NCI-H82 treated with DMSO at 0.1 percent for 48 hours (cell line): ENCODE measurements at regions not wholly inside any gene's neighbourhood (a gene's known extent, or its start where the extent isn't known, plus 50 kb on each side); places are given as distances from the start of the nearest gene placed in this dataset.

ENCODE experiments used
- DNase-seq: peaks from one replicate; lab custom pipeline; 2025; ENCODE audit not compliant: unreplicated experiment; lab: John Stamatoyannopoulos, UW

DNA sequence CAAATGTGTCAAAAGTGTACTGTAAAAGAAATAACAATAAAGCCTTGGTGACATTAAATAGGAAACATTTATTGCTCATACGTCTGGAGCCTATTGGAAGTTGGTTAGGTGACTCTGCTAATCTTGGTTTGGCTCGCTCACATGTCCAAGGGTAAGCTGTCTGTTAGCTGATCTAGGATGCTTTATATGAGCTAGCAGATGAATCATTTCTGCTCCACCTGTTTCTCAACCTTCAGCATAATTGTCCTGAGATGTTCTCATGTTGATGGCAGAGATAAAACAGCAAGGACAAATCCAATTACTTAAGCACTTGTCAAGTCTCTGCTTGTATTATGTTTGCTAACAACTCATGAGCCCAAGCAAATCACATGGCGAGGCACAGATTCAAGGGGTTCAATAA is 56.0 kb upstream of the CD53 start:
- peak; percentile 32 for DNase-seq

DNA sequence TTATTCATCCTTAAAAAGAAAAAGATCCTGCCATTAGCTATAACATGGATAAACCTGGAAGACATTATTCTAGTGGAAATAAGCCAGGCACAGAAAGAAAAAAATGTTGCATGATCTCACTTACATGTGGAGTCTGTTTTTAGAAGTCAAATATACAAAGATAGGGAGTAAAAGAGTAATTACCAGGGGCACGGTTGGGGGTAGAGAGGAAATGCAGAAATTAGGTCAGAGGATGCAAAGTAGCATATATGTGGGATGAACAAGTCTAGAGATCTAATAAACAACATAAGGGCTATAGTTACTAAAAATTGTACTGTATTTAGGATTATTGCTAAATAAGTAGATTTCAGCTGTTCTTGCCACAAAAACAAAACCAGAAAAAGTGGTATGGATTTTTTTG is 61.4 kb upstream of the CD53 start:
- no peak for DNase-seq

DNA sequence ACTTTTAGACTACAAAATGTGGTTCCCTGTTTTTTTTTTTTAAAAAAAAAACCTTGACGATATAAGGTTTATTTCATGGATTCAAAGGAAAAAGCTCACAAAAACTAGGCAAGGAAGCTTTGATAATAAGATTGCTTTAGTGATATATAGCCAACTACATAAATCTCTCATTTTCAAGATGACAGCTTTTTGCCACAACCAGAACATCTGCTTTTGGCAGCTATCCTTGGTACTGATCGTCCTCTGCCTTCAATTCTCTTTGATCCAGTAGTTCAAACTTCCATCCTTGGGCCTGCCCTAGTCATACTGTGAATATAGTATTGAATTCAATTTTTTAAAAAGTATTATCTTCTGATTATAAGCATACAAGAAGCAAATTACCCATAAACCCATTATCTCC is 72.9 kb upstream of the CD53 start:
- no peak for DNase-seq

DNA sequence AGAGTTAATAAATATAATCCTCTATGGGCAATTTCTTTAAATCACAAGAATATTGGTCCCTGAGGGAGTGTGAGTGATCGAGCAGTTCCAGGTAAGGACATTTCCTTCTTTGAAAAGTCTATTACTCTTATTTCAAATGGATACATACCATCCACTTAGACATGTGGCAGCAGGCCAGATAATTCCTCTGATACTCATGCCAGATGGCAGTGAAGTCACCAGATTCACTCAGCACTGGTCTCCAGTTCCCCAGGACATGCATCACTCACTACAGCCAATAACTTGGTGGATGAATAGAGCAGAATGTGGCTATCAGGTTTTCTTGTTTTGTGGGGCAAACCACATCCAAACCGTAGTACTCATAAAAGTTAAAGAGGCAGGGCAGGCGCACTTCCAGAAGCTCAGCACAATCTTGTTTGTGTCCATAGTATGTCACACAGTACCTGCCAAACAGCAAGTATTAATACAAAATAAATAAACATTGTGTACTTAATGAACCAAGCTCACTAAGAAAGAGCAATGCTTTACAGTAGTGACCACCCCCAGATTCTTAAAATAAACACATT is 74.2 kb upstream of the CD53 start:
- peak; percentile 71 for DNase-seq

DNA sequence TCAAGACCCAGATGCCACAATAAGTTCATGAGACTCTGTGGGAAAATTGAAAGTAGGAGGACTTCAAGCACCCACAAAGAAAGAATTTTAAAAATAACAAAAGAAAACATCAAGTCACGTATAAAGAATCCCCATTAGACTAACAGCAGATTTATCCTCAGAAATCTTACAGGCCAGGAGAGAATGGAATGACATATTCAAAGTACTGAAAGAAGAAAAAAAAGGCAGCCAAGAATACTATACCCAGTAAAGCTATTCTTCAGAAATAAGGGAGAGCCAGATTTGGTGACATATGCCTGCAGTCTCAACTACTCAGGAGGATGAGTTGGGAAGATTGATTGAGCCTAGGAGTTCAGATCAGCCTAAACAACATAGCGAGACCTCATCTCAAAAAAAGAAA is 84.3 kb upstream of the CD53 start:
- no peak for DNase-seq

DNA sequence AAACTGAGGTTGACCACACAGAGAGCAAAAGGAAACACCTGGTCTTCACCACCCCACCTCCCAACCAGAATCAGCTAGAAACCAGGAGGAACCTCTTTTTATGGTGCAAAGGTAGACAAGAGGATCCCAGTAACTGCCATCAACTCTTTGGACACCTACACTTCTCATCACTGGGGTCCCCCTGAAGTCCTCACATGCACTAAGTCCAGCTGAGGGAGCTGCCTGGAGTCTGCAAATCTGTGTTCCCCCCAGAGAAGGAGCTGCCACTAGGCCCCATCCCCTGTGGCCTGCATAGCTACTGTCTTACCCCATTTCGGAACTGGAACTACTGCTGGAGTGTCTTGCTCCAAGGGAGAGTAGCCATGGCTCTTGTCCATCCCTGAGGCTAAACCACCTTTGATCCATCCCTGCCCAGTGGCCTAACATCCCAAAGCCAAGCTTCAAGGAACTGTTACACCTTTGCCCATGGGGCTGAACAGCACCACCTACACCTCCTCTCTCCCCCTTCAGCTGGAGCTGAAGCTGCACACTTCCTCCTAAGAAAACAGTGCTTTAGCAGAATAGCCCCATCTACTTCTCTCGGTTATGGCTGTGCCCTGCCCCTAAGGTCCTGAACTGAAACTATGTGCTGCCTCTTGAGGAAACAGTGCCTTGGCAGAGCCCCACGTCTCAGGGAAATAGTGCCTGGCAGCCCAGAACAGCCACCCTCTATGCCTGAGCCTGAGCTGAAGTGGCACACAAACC is 85.4 kb upstream of the CD53 start:
- no peak for DNase-seq

DNA sequence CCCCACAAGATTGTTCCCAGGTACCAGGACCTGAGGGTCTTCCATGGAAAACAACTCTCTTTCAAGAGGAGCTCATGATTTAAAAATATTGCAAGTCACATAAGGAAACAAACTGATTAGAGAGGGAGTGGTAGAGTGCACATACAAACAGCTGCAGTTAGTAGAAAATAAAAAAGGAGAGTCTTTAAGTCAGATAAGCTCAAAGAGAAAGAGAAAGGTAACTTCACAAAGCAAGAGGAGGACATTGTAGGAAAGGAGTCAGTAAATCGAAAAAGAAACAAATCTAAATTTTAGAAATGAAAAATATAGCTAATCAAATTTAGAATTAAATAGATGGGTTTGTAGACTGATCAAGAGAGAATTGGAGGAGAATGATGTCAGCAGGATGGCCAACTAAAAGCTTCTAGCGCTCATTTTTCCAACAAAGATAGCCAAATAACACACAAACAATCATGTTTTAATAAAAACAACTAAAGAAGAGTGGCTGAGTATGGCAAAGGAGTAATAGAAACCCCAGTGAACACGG is 86.1 kb upstream of the CD53 start:
- DNase-seq, result no peak

DNA sequence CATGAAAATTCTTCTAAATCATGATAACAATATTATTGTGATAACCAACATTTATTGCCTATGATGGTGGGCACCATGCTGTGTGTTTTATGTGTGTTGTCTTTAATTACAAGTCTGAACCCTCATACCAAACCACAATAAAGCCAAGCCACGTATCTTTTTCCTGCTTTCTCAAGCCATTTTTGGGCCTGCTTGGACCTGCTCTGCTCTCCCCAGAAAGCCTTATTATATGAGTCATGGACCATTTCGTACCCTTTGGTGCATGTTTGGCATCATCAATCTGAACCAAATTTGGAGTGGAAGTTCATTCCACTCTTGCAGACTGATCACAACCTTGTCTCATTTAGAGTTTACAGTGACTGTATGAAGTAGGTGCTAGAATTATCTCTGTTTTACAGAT is 87.3 kb upstream of the CD53 start:
- DNase-seq, result no peak

DNA sequence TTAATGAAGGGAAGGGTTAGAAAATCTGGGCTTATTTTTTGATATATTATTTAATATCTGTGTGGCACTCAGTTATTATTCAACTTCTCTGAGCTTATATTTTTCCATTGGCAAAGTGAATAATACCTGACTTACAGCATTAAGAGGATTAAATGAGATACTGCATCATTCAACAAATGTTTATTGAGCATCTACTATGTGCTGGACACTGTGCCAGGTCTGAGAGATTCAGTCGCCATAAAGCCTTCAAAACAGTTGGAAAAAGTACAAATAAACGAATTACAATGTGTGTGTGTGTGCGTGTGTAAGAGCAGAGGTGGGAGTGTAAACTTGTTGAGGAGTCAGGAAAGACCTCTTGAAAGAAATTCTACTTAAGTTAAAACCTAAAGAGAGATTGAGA is 87.9 kb upstream of the CD53 start:
- no peak for DNase-seq

DNA sequence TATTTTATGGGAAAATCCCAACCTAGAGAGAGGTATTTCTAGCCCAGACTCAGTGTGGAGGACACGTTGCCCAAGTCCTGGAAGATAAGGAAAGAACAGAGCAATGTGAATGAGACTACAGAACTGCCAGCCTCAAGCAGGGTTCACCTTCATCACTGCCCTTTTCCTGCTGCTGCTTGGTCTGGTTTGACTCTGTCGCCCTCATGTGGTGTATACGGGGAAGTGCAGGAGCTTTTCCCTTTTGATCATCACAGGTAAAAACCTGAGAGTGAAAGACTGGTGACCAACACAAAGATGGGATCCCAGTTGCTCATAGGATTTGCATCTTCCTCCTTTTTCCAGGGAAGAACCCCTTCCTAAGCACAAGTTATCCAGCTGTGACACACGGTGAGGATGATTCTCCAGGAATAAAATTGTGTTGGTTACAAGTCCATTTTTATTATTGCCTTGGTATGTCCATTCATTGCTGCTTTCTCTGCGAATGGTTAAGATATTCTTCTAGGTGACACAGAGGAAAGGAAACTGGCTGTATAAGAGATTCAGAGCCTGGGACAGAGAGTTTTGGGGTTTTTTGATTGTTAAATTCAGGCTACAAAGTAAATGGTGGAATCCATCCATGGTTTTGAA is 89.5 kb upstream of the CD53 start:
- peak; percentile 58 for DNase-seq

DNA sequence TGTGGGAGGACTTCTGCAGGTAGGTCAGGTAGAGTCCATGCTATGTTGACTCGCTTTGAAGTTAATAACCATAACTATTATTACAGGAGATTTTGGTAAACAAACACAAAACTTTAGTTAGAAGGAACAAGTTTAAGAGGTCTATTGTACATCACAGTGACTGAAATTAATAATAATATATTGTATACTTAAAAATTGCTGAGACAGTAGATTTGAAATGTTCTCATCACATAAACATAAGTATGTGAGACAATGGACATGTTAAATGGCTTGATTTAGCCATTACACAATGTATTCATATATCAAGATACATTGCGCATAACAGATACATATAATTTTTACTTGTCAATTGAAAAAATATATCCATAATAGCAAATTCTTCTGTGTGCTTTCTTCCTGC is 91.4 kb upstream of the CD53 start:
- DNase-seq, result no peak

DNA sequence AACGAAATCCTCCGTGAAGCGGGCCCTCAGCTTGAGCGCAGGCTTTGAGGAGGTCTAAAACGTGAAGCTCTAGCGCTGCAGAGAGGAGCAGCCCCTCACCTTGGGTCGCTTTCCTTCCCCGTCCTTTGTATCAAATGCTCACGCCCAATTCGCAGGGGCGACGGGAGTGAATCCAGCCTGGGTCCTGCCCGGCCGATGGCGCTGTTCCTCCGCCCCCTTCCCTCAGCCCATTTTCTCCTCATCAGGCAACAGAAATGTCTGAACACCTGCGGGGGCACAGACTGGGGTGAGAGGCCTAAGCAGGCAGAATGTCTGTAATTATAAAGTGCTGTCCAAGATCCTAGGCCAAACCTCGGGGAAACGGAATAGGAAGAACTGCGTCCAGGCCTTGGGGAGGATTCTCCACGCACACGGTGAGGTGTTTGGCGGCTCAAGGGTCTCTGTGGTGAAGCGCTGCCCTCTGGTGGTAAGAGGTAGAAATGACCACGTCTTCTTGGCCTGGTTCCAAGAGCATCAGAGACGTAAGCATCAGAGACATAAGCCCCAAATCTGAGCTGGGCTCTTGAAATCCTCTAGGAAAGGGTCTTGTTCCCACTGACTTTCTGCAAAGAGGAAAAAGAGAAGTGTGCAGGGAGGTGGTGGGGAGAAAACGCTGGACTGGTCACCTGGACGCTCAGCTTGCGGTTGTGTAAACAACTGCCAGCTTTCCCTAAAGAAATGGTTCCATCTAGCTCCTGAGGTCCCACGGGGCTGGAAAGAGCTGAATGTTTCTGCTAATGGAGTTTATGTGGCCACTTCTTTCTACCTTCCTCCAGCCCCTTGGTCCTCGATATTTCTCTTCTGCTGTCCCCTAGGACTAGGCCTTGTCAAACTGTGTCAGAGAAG is 92.1 kb upstream of the CD53 start:
- peak; percentile 66 for DNase-seq

DNA sequence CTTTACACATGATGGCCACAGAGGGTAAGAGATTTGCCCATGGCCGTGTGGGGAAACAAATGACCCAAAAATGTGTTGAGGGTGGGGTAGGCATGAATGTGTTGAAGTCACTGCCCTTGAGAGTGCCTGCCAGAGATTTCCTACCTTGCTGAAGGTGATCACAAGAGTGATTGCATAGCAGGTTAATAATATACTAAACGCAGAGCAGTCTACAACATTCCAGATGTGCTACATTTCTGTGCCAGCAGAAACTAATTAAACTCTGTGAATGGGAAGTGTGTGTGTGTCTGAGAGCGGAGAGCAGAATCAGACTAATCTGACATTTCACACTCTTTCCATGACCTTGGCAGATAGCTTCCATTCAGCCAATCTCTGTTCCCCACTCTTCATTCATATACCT is 93.3 kb upstream of the CD53 start:
- no peak for DNase-seq

DNA sequence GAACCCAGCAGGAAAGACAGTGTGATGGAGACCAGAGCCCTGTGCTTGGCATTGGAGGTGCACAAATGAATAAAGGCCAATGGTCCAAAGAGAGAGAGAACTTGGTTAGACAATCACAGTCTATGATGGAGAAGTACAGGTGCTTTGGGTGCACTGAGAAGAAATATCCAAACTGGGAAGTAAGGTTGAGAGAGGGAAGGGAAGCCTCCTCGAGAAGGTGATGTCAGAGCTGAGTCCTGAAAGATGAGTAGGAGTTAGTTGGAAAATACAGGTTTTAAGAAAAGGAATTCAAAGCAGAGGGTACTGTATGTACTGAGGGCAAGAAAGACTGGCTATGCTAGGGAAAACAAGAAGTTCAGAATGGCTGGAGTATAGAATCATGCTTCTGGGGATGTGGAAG is 94.1 kb upstream of the CD53 start:
- no peak for DNase-seq

DNA sequence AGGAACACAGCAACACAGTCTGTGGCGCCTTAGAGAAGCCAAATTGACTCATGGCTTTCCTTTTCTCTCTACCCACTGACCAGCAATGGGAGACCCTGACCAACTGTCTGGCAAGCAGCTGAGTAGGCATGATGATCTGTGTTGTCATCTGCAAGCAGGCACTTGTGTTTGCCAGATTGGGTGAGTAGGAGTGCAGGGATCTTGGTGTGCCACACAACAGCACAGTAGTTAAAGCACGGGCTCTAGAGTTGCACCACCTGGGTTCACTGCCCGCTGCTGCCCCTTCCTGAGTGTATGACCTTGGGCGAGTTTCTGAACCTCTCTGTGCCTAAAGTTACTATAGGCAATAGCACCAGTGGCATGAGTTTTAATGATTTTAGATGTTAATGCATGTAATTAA is 95.7 kb upstream of the CD53 start:
- DNase-seq, result no peak

DNA sequence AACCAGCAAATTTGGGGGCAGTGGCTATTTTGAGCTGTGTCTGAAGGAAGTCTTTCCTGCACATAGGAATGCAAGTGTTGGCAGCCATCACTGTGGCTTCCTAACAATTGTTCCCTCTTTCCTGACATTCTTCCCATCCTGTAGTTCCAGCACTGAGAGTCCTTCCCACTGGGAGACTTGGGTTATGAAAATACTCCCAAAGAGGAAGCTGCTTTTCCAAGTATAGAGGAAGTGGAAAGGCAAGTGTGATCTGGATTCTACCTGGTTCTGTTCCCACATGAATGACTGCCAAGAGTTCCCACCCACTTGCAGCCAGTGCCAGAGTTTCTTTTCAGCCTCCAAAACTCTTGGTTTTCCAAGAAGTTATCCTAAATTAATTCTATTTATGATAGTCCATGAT is 98.5 kb upstream of the CD53 start:
- DNase-seq, result no peak

DNA sequence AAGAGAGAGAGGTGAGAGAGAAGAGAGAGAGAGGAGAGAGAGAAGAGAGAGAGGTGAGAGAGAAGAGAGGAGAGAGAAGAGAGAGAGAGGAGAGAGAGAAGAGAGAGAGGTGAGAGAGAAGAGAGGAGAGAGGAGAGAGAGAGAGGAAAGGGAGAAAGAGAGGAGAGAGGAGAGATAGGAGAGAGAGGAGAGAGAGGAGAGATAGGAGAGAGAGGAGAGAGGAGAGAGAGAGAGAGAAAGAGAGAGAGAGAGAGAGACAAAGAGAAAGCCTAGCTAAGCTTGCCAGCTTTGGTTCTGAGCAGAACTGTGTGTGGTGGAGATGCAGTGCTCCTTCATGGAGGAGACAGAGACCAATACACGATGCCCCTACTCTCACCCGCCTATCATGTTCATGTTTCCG is 99.1 kb upstream of the KCNA3 start:
- DNase-seq, result no peak

DNA sequence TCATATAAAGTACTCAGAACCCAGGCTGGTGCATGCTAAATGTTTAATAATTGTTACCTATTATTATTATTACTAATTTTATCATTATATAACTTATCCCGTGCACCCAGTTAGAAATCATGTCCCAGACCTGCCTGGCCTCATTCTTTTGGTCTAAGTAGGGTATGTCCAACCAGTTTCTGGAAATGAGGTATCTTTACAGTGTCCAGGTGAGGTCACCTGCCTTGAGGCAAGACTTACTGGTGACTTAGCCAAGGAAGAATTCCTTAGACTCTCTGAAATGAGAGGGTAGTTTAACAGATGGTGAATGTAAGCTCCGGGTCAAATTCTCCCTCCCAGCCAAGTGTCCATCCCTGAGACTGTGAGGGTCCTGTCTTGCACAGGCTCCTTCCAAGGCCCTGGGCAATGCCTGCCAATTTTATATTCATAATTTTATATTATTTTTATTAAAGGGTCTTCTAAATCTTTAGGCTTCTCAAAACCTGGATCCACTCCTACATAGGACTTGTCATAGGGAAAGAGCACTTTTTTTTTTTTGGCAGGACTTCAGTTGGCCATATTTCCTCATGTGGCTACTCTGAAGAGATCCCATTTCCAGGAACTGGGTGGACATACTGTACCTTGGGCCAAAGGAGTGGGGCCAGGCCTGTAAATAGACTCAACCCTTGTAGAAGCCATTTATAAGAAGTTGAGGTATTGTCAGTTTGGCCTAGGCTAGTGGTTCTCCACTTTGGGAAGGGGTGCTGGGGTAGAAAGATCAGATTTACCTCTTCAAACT is 96.7 kb upstream of the KCNA3 start:
- DNase-seq, result no peak

DNA sequence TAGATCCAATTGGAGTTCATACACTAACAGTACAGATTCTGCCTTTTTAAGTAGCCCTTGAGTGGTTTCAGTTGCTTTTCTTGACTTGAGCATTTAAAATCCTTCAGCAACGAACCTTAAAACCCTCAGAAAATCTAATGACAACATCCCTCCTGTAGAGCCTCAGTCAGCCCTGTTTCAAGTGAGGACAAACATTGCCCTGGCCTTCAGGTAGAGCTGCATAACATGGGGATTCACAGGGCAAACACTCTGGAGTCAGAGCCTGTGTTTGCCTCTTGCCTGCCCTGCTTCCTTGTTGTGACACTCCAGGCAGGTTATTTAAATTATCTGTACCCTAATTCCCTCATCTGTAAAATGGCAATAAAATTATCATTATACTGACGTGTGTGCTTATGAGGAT is 96.1 kb upstream of the KCNA3 start:
- DNase-seq, result no peak

DNA sequence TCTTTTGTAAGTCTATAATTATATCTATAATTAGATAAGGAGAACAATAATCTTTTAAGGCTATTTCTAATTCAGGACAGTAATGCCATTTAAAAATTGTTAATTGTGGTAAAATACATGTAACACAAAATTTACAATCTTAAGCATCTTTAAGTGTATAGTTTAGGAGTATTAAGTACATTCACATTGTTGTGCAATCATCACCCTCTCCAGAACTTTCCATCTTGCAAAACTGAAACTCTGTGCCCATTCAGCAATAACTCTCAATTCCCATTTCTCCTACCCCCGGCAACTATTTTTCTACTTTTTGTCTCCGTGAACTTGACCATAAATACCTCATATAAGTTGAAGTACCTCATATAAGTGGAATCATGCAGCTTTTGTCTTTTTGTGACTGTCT is 93.9 kb upstream of the KCNA3 start:
- no peak for DNase-seq

DNA sequence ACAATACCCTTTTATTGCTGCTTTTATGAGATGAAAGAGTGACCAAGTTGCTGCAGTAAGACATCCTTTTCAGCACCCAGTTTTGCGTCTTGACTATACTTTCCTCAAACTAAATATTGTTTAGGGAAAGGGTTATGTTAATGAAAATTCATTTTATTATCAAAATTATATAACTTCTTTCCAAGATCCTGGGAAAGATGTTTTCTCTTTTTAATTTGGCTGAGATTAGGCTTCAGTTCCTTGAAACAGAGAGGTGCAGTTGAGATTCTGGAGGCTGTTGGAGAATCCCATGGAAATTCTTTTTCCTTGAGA is 91.6 kb upstream of the KCNA3 start:
- DNase-seq, result no peak
